ENCODE measurements at regions not wholly inside any gene's neighbourhood (a gene's known extent, or its start where the extent isn't known, plus 50 kb on each side); places are given as distances from the start of the nearest gene placed in this dataset.

DNA sequence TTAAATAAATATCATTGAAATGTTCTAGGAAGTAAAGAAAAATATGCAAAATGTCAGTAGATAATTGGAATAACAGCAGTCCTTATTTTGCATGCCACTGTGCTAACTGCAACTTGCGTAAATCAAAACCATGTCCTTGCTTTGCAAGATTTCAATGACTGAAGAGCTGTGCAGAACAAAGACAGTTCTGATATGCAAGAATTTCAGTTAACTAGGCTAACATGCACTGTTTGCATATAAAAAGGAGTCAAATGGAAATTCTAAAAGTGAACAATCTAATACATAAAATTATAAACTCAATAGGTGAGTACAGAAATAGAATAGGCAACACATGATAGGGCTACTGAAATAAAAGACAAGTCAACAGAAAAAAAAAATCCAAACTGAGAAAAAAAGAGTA lies 1844.6 kb upstream of the NUDT12 start:
- no peak overlapping the region for H3K27ac ChIP-seq
- TF ChIP-seq ZFX (IDR thresholded peaks at IDR 0.05): no peak
- TF ChIP-seq, protein P1, sequence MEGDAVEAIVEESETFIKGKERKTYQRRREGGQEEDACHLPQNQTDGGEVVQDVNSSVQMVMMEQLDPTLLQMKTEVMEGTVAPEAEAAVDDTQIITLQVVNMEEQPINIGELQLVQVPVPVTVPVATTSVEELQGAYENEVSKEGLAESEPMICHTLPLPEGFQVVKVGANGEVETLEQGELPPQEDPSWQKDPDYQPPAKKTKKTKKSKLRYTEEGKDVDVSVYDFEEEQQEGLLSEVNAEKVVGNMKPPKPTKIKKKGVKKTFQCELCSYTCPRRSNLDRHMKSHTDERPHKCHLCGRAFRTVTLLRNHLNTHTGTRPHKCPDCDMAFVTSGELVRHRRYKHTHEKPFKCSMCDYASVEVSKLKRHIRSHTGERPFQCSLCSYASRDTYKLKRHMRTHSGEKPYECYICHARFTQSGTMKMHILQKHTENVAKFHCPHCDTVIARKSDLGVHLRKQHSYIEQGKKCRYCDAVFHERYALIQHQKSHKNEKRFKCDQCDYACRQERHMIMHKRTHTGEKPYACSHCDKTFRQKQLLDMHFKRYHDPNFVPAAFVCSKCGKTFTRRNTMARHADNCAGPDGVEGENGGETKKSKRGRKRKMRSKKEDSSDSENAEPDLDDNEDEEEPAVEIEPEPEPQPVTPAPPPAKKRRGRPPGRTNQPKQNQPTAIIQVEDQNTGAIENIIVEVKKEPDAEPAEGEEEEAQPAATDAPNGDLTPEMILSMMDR (conservative IDR thresholded peaks at IDR 0.05): no peak

DNA sequence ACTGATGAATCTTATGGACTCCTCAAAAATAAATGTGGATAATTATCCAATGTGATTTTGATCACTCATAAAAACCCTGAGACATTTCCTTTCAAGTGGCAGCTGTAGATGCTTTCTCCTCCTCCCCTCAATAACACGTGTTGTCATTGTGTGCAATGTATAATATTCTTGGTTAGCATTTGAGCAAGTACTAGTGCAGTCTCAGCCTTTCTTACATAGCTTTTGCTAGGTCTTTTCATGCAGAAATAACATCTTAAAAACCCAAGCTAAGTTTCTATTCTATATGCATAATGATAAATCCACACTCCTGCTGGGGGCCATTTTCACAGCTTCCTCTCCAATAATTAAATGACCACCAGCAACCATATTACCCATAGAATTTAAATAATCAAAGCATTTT lies 1835.2 kb upstream of the NUDT12 start:
- TF ChIP-seq, protein P1 (conservative IDR thresholded peaks at IDR 0.05): no peak
- no peak overlapping the region for H3K27ac ChIP-seq

DNA sequence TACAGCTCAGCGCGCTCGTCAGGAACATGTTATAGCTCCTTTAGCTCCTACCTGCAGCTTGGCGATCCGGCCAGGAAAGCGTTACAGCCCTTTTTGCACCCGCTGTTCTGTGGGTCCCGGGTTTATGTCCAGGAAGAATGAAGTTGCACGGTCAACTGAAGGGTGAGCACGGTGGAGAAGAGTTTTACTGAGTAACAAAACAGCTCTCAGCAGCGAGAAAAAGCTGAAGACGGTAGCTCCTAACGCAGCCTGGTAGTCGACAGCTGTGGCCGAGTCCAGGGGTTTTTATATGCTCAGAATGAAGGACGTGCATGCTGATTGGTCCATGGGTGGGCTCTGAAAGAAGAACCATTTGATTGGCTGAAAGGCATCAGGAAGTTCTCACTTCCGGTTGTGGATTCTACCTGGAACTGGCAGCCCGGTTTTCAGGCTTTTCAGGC lies 1830.1 kb upstream of the NUDT12 start:
- TF ChIP-seq, protein P1 (conservative IDR thresholded peaks at IDR 0.05): no peak
- TF ChIP-seq ZFX (IDR thresholded peaks at IDR 0.05): no peak
- peak overlapping the region; percentile 62 for H3K27ac ChIP-seq

DNA sequence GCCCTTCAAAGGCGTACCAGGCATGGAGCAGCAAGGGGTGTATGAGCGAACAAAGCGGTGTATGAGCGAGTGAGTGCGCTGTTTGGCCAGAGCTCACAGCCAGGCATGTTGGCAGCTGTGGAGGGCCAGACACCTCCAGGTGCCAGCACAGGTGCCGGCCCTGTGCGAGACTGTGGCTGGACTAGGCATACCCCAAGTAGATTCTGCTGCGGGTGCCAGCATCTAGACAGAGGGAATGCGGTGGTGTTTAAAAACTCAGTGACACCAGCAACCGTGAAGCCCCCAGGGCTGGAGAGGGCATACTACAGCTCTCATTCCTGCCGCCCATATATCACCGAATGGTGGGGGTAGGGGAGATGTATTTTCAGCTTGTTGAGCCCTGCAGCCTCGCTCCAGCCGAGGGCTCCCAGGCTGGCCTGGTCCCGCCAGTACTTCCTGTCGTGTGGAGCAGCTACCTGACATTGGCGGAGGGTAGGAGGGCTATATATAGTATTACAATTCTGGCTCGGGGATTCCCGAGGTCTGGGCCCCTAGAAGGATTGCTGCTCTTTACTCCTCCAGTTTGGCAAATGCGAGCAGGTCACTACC lies 1829.6 kb upstream of the NUDT12 start:
- TF ChIP-seq, protein P1 (conservative IDR thresholded peaks at IDR 0.05): no peak
- no peak for TF ChIP-seq ZFX (IDR thresholded peaks at IDR 0.05)
- peak overlapping the region; percentile 62 for H3K27ac ChIP-seq

DNA sequence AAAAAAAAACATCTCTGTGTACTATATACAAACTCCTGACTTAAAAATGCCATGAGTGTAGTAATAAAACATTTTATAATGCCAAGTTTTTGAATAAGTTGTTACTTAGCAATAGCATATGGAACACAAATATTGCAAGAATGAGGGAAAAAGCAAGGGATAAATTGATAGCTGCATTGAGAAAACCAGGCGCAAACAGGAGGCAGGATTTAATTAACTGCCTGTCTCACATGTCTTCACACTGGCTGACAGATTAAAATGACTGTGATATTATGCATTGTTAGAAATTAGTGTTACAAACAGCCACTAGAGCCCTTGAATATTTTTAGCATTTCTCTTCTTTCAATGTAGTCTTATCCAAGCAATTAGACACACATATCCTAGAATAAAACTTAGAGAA lies 1817.5 kb upstream of the NUDT12 start:
- no peak overlapping the region for H3K27ac ChIP-seq
- TF ChIP-seq, protein P1 (conservative IDR thresholded peaks at IDR 0.05): no peak
- TF ChIP-seq ZFX (IDR thresholded peaks at IDR 0.05): no peak

DNA sequence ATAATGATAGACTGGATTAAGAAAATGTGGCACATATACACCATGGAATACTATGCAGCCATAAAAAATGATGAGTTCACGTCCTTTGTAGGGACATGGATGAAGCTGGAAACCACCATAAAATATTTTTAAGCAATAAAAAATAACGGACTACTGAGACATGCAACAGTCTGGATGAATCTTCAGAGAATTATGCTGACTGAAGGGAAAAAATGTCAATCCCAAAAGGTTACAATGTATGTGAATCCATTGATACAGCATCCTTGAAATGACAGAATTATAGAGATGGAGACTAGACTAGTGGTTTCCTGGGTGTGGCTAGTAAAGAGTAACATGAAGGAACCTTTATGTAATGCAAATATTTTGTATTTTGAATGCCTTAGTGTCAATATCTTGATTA lies 1808.6 kb upstream of the NUDT12 start:
- H3K27ac ChIP-seq: no peak overlapping the region
- TF ChIP-seq, protein P1 (conservative IDR thresholded peaks at IDR 0.05): no peak
- TF ChIP-seq ZFX (IDR thresholded peaks at IDR 0.05): no peak

DNA sequence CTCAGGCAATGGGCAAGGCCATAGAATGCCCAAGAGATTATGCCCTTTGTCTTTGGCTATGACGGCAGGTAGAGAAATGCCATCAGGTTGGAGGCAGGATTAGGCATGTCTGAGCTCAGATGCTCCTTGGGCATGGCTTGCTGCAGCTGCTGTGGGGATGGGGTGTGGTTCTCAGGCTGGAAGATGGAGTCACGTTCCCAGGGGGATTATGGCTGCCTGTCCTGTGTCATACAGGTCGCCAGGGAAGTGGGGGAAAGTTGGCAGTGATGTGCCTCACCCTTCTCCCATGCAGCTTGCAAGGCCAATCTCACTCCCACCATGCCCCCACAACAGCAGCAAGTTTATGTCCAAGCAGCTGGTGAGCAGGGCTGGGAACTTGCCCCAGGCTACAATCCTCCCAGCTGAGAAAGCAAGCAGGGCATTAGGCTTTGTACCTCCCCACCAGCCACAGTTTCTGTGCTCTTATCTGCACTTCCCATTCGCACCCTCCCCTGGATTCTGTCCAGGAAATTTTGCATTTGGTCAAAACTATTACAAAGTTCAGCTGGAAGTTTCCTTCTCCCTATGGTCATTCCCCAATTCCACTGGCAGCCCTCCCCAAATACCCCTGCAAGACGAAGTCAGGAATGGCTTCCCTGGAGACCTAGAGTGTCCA lies 1788.0 kb upstream of the NUDT12 start:
- no peak overlapping the region for H3K27ac ChIP-seq
- TF ChIP-seq, protein P1 (conservative IDR thresholded peaks at IDR 0.05): no peak
- TF ChIP-seq ZFX (IDR thresholded peaks at IDR 0.05): no peak
